SK-N-SH treated with all-trans-retinoic acid at 6 μM for 48 hours (cell line): ENCODE measurements at regions not wholly inside any gene's neighbourhood (a gene's known extent, or its start where the extent isn't known, plus 50 kb on each side); places are given as distances from the start of the nearest gene placed in this dataset.

Source experiments
- ATAC-seq: fragments of 200-7000 bp; cut with Tn5 transposase; 3 replicates; pipeline ENCODE4 v1.9.1; 2020; ENCODE audit warnings: mild to moderate bottlenecking, moderate library complexity
- ARNTL ChIP-seq: fragments of 450-650 bp; formaldehyde crosslinking; IDR thresholded peaks from 2 replicates; pipeline ENCODE4 v1.5.0; 2020; ENCODE audit warnings: low read depth, mild to moderate bottlenecking, moderate library complexity, borderline replicate concordance
- CSDC2 ChIP-seq: fragments of 250-450 bp; sonication (Bioruptor Pico); IDR thresholded peaks from 2 replicates; pipeline ENCODE4 v1.5.0; 2020; ENCODE audit warnings: mild to moderate bottlenecking, moderate library complexity
- ESRRG ChIP-seq: fragments of 250-450 bp; sonication (Bioruptor Pico); IDR thresholded peaks from 2 replicates; pipeline ENCODE4 v1.6.1; 2021; ENCODE audit warnings: mild to moderate bottlenecking
- GLIS3 ChIP-seq: fragments of 250-450 bp; sonication (Bioruptor Pico); IDR thresholded peaks from 2 replicates; pipeline ENCODE4 v1.5.0; 2020; ENCODE audit warnings: mild to moderate bottlenecking, moderate library complexity
- ISL1 ChIP-seq: fragments of 250-450 bp; sonication (Bioruptor Pico); IDR thresholded peaks from 2 replicates; pipeline ENCODE4 v2.1.2; 2022; ENCODE audit warnings: mild to moderate bottlenecking, moderate library complexity
- OSR1 ChIP-seq: fragments of 250-450 bp; sonication (Bioruptor Pico); IDR thresholded peaks from 2 replicates; pipeline ENCODE4 v1.8.0; 2022; ENCODE audit warnings: moderate library complexity, mild to moderate bottlenecking, inconsistent platforms
- PPARA ChIP-seq: fragments of 250-450 bp; sonication (Bioruptor Pico); IDR thresholded peaks from 2 replicates; pipeline ENCODE4 v1.5.0; 2020; ENCODE audit warnings: mild to moderate bottlenecking, borderline replicate concordance
- SNAI2 ChIP-seq: fragments of 250-450 bp; sonication (Bioruptor Pico); IDR thresholded peaks from 2 replicates; pipeline ENCODE4 v1.5.0; 2020; ENCODE audit warnings: mild to moderate bottlenecking, moderate library complexity
- TCF4 ChIP-seq: fragments of 250-450 bp; sonication (Bioruptor Pico); IDR thresholded peaks from 2 replicates; pipeline ENCODE4 v1.8.0; 2021; ENCODE audit warnings: mild to moderate bottlenecking, moderate library complexity, borderline replicate concordance
- TOX ChIP-seq: fragments of 250-450 bp; sonication (Bioruptor Pico); IDR thresholded peaks from 2 replicates; pipeline ENCODE4 v1.8.0; 2021; ENCODE audit warnings: mild to moderate bottlenecking, moderate library complexity, borderline replicate concordance
- ZC3H10 ChIP-seq: fragments of 250-450 bp; sonication (Bioruptor Pico); IDR thresholded peaks from 2 replicates; pipeline ENCODE4 v1.5.1; 2021; ENCODE audit warnings: mild to moderate bottlenecking, moderate library complexity
- ZFP3 ChIP-seq: fragments of 250-450 bp; sonication (Bioruptor Pico); IDR thresholded peaks from 2 replicates; pipeline ENCODE4 v1.5.0; 2020; ENCODE audit warnings: mild to moderate bottlenecking, moderate library complexity
- ZFP30 ChIP-seq: fragments of 450-650 bp; formaldehyde crosslinking; IDR thresholded peaks from 2 replicates; pipeline ENCODE4 v1.5.0; 2022; ENCODE audit warnings: mild to moderate bottlenecking, moderate library complexity
- ZNF565 ChIP-seq: fragments of 450-650 bp; formaldehyde crosslinking; conservative IDR thresholded peaks from 2 replicates; pipeline ENCODE4 v1.5.0; 2020; ENCODE audit warnings: low read depth, mild to moderate bottlenecking, moderate library complexity
- ZNF70 ChIP-seq: fragments of 450-650 bp; formaldehyde crosslinking; IDR thresholded peaks from 2 replicates; pipeline ENCODE4 v1.5.0; 2020; ENCODE audit warnings: mild to moderate bottlenecking, moderate library complexity
- ZNF8 ChIP-seq: fragments of 450-650 bp; formaldehyde crosslinking; IDR thresholded peaks from 2 replicates; pipeline ENCODE4 v1.5.0; 2020; ENCODE audit warnings: mild to moderate bottlenecking, moderate library complexity
- TF ChIP-seq, protein P1 (sequence below): fragments of 250-450 bp; sonication (Bioruptor Pico); IDR thresholded peaks from 2 replicates; pipeline ENCODE4 v1.8.0; 2020; ENCODE audit warnings: mild to moderate bottlenecking, moderate library complexity, borderline replicate concordance
- TF ChIP-seq, protein P2 (sequence below): fragments of 250-450 bp; sonication (Bioruptor Pico); IDR thresholded peaks from 2 replicates; pipeline ENCODE4 v1.5.1; 2020; ENCODE audit warnings: low read depth, mild to moderate bottlenecking, moderate library complexity
- TF ChIP-seq, protein P3 (sequence below): fragments of 250-450 bp; sonication (Bioruptor Pico); IDR thresholded peaks from 2 replicates; pipeline ENCODE4 v1.5.0; 2020; ENCODE audit warnings: mild to moderate bottlenecking, moderate library complexity
- TF ChIP-seq, protein P4 (sequence below): fragments of 250-450 bp; sonication (Bioruptor Pico); IDR thresholded peaks from 2 replicates; pipeline ENCODE4 v1.5.1; 2021; ENCODE audit warnings: mild to moderate bottlenecking, moderate library complexity
- TF ChIP-seq, protein P5 (sequence below): fragments of 250-450 bp; sonication (Bioruptor Pico); IDR thresholded peaks from 2 replicates; pipeline ENCODE4 v1.8.0; 2021; ENCODE audit warnings: low read depth, mild to moderate bottlenecking, moderate library complexity, borderline replicate concordance

DNA sequence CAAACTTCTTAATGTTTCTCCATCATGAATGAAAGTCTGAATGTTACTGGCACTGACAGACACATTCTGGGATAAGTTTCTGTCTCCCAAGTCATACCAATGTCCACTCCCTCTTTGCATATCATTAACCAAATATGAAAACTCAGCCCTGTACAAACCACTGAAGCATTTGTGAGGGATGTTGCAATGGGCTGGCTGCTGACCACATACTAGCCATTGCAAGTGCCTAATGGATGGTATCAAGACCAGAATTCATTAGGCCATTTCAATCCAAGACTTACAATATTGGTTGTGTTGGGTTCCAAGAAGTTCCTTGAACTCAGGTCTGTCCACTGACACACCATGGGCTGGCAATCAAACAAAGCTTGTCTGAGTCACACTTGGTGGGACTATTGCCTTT, 73.8 kb downstream of the CBLN2 start:
- TF ChIP-seq ZNF8 (CRISPR knock-in tag), result no peak
- TF ChIP-seq, protein P1, sequence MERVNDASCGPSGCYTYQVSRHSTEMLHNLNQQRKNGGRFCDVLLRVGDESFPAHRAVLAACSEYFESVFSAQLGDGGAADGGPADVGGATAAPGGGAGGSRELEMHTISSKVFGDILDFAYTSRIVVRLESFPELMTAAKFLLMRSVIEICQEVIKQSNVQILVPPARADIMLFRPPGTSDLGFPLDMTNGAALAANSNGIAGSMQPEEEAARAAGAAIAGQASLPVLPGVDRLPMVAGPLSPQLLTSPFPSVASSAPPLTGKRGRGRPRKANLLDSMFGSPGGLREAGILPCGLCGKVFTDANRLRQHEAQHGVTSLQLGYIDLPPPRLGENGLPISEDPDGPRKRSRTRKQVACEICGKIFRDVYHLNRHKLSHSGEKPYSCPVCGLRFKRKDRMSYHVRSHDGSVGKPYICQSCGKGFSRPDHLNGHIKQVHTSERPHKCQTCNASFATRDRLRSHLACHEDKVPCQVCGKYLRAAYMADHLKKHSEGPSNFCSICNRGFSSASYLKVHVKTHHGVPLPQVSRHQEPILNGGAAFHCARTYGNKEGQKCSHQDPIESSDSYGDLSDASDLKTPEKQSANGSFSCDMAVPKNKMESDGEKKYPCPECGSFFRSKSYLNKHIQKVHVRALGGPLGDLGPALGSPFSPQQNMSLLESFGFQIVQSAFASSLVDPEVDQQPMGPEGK (CRISPR knock-in tag), result no peak
- TF ChIP-seq ZNF565 (CRISPR knock-in tag), result no peak
- TF ChIP-seq, protein P2, sequence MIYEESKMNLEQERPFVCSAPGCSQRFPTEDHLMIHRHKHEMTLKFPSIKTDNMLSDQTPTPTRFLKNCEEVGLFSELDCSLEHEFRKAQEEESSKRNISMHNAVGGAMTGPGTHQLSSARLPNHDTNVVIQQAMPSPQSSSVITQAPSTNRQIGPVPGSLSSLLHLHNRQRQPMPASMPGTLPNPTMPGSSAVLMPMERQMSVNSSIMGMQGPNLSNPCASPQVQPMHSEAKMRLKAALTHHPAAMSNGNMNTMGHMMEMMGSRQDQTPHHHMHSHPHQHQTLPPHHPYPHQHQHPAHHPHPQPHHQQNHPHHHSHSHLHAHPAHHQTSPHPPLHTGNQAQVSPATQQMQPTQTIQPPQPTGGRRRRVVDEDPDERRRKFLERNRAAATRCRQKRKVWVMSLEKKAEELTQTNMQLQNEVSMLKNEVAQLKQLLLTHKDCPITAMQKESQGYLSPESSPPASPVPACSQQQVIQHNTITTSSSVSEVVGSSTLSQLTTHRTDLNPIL (CRISPR knock-in tag), result no peak
- no peak for TF ChIP-seq GLIS3
- TF ChIP-seq, protein P3, sequence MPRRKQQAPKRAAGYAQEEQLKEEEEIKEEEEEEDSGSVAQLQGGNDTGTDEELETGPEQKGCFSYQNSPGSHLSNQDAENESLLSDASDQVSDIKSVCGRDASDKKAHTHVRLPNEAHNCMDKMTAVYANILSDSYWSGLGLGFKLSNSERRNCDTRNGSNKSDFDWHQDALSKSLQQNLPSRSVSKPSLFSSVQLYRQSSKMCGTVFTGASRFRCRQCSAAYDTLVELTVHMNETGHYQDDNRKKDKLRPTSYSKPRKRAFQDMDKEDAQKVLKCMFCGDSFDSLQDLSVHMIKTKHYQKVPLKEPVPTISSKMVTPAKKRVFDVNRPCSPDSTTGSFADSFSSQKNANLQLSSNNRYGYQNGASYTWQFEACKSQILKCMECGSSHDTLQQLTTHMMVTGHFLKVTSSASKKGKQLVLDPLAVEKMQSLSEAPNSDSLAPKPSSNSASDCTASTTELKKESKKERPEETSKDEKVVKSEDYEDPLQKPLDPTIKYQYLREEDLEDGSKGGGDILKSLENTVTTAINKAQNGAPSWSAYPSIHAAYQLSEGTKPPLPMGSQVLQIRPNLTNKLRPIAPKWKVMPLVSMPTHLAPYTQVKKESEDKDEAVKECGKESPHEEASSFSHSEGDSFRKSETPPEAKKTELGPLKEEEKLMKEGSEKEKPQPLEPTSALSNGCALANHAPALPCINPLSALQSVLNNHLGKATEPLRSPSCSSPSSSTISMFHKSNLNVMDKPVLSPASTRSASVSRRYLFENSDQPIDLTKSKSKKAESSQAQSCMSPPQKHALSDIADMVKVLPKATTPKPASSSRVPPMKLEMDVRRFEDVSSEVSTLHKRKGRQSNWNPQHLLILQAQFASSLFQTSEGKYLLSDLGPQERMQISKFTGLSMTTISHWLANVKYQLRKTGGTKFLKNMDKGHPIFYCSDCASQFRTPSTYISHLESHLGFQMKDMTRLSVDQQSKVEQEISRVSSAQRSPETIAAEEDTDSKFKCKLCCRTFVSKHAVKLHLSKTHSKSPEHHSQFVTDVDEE (CRISPR knock-in tag), result no peak
- no peak for ATAC-seq

DNA sequence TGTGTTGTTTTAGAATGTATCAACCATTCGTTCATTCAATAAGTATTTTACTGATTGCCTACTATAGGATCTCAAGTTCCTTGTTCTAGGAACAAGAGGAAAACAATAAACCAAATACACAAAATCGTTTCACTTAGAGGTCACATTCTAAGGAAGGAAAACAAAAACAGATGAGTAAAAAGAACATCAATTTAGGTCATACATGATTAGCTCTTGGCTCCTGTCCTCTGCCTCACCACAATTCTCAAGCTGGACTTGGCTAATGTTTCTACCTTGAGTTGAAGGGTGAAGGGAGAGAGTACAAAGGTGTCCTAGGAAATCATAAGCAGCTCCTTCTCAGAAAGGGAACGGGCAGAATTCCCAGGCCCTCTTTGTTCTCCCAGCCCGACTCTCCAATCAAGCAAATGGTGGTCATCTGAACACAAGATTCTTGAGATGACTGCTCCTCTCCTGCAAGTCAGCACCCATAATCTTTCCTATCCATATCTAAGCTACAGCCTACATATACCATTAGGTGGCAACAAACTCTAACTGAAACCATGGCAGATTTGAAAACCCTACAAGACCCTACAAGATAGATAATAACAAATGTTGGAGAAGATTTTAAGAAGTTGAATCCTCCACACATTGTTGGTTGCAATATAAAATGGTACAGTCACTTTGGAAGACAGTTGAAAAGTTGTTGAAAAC, 76.0 kb downstream of the CBLN2 start:
- ATAC-seq, result no peak
- TF ChIP-seq ZNF565 (CRISPR knock-in tag) (no peak), GLIS3 (no peak), ARNTL (CRISPR knock-in tag) (no peak), ESRRG (CRISPR knock-in tag) (no peak), ZNF8 (CRISPR knock-in tag) (no peak), CSDC2 (no peak), OSR1 (CRISPR knock-in tag) (no peak)
- TF ChIP-seq, protein P3 (CRISPR knock-in tag), result no peak
- TF ChIP-seq, all 23 proteins: peak for 0

DNA sequence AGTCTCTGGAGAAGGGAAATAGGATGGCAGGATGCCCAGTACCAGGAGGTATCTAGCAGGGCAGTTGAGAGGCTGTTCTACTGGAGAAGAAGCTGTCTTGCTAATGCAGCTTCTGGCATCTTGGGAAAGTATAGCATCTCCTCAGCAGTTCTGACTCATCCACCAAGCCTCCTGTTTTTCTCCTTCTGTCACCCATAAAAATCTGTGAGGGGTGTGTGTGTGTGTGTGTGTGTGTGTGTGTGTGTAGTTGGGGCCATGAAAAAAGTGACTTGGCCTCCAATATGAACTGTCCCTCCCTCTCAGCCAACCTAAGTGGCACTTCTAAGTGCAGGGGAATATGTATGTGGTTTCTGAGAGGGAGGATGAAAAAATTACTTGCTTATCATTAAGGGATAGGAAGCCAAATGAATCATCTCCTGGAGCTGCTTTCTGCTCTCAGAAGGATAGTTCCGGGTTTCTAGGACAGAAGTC, 83.9 kb downstream of the CBLN2 start:
- ATAC-seq, result peak; percentile 92
- TF ChIP-seq TCF4 (CRISPR knock-in tag) (no peak), ZNF565 (CRISPR knock-in tag) (no peak), GLIS3 (no peak), ZC3H10 (CRISPR knock-in tag) (no peak), CSDC2 (no peak), SNAI2 (CRISPR knock-in tag) (peak; percentile 64; the same call in 1 of the 2 replicates), ZFP3 (CRISPR knock-in tag) (0 out of 2 replicates have a peak, but pooled peaks have one; percentile 57), ZNF8 (CRISPR knock-in tag) (no peak), TOX (0 out of 2 replicates have a peak, but pooled peaks have one; percentile 41), PPARA (CRISPR knock-in tag) (no peak), ISL1 (CRISPR knock-in tag) (peak; percentile 75), OSR1 (CRISPR knock-in tag) (no peak), ZFP30 (CRISPR knock-in tag) (no peak), ESRRG (CRISPR knock-in tag) (no peak), ZNF70 (CRISPR knock-in tag) (no peak)
- TF ChIP-seq, protein P1 (CRISPR knock-in tag), result peak; percentile 52
- TF ChIP-seq, protein P4, sequence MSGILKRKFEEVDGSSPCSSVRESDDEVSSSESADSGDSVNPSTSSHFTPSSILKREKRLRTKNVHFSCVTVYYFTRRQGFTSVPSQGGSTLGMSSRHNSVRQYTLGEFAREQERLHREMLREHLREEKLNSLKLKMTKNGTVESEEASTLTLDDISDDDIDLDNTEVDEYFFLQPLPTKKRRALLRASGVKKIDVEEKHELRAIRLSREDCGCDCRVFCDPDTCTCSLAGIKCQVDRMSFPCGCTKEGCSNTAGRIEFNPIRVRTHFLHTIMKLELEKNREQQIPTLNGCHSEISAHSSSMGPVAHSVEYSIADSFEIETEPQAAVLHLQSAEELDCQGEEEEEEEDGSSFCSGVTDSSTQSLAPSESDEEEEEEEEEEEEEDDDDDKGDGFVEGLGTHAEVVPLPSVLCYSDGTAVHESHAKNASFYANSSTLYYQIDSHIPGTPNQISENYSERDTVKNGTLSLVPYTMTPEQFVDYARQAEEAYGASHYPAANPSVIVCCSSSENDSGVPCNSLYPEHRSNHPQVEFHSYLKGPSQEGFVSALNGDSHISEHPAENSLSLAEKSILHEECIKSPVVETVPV (CRISPR knock-in tag), result no peak
- TF ChIP-seq, protein P5, sequence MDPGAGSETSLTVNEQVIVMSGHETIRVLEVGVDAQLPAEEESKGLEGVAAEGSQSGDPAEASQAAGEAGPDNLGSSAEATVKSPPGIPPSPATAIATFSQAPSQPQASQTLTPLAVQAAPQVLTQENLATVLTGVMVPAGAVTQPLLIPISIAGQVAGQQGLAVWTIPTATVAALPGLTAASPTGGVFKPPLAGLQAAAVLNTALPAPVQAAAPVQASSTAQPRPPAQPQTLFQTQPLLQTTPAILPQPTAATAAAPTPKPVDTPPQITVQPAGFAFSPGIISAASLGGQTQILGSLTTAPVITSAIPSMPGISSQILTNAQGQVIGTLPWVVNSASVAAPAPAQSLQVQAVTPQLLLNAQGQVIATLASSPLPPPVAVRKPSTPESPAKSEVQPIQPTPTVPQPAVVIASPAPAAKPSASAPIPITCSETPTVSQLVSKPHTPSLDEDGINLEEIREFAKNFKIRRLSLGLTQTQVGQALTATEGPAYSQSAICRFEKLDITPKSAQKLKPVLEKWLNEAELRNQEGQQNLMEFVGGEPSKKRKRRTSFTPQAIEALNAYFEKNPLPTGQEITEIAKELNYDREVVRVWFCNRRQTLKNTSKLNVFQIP (CRISPR knock-in tag), result no peak
